ENCODE measurements at regions not wholly inside any gene's neighbourhood (a gene's known extent, or its start where the extent isn't known, plus 50 kb on each side); places are given as distances from the start of the nearest gene placed in this dataset.

GRCh38 chr4:11214281-11214680, 214.4 kb downstream of the HS3ST1 start:
- no peak for DNase-seq (ENCODE audit: low read depth, low spot score)
- H3K4me3 ChIP-seq (ENCODE audit: low read depth, low read length) = no peak overlapping the region
- ChIA-PET CTCF (no interaction called here), POLR2A (no interaction called here)
- TF ChIP-seq CTCF (IDR thresholded peaks at IDR 0.05; ENCODE audit: insufficient read depth, low read length, missing control alignments) = no peak

- no peak for DNase-seq (ENCODE audit: low read depth, low spot score)
- CTCF ChIA-PET = no interaction called here
These were observed 218.9 kb downstream of the HS3ST1 start for GRCh38 chr4:11209826-11210225.

GRCh38 chr4:11201256-11201655, 227.4 kb downstream of the HS3ST1 start:
- ChIA-PET CTCF (no interaction called here), POLR2A (no interaction called here)
- DNase-seq (ENCODE audit: low read depth, low spot score) = no peak
- no peak for TF ChIP-seq CTCF (IDR thresholded peaks at IDR 0.05; ENCODE audit: insufficient read depth, low read length, missing control alignments)
- no peak overlapping the region for H3K4me3 ChIP-seq (ENCODE audit: low read depth, low read length)

More at GRCh38 chr4:11209826-11210225, 218.9 kb downstream of the HS3ST1 start:
- no peak for TF ChIP-seq CTCF (IDR thresholded peaks at IDR 0.05; ENCODE audit: insufficient read depth, low read length, missing control alignments)
- POLR2A ChIA-PET = no interaction called here
- H3K4me3 ChIP-seq (ENCODE audit: low read depth, low read length) = no peak overlapping the region

- TF ChIP-seq CTCF (IDR thresholded peaks at IDR 0.05; ENCODE audit: insufficient read depth, low read length, missing control alignments) = no peak
- ChIA-PET CTCF (no interaction called here), POLR2A (no interaction called here)
- DNase-seq (ENCODE audit: low read depth, low spot score) = no peak
- no peak overlapping the region for H3K4me3 ChIP-seq (ENCODE audit: low read depth, low read length)
These were observed 230.0 kb downstream of the HS3ST1 start for GRCh38 chr4:11198516-11199305.

GRCh38 chr4:11197631-11198341, 230.9 kb downstream of the HS3ST1 start:
- no peak for DNase-seq (ENCODE audit: low read depth, low spot score)
- TF ChIP-seq CTCF (IDR thresholded peaks at IDR 0.05; ENCODE audit: insufficient read depth, low read length, missing control alignments) = no peak
- CTCF ChIA-PET = no interaction called here
- POLR2A ChIA-PET = no interaction called here
- no peak overlapping the region for H3K4me3 ChIP-seq (ENCODE audit: low read depth, low read length)

- DNase-seq (ENCODE audit: low read depth, low spot score) = no peak
- no peak for TF ChIP-seq CTCF (IDR thresholded peaks at IDR 0.05; ENCODE audit: insufficient read depth, low read length, missing control alignments)
- POLR2A ChIA-PET = no interaction called here
- H3K4me3 ChIP-seq (ENCODE audit: low read depth, low read length) = no peak overlapping the region
- CTCF ChIA-PET = no interaction called here
These were observed 231.7 kb downstream of the HS3ST1 start for GRCh38 chr4:11196927-11197522.

All from AG04449 (cell line).